KMS-11 (cell line): ENCODE measurements at regions not wholly inside any gene's neighbourhood (a gene's known extent, or its start where the extent isn't known, plus 50 kb on each side); places are given as distances from the start of the nearest gene placed in this dataset.

Experiments used
- H2AFZ ChIP-seq: fragments of 200-600 bp; sonication (generic); 2 replicates; pipeline ENCODE4 v1.6.1; 2016; ENCODE audit warnings: antibody characterized with exemption, mixed run types, low read depth
- H3K27ac ChIP-seq: fragments of 200-600 bp; sonication (generic); 2 replicates; pipeline ENCODE4 v1.6.1; 2016; ENCODE audit warnings: mild to moderate bottlenecking, mixed run types
- H3K27me3 ChIP-seq: fragments of 200-600 bp; sonication (generic); 2 replicates; pipeline ENCODE4 v1.6.1; 2017; ENCODE audit warnings: mild to moderate bottlenecking, low read depth, mixed run types, moderate library complexity; ENCODE audit not compliant: insufficient read depth
- H3K36me3 ChIP-seq: fragments of 200-600 bp; sonication (generic); 2 replicates; pipeline ENCODE4 v1.6.1; 2017; ENCODE audit warnings: mild to moderate bottlenecking, mixed run types; ENCODE audit not compliant: insufficient read depth
- H3K4me1 ChIP-seq: fragments of 200-600 bp; sonication (generic); 2 replicates; pipeline ENCODE4 v1.6.1; 2016; ENCODE audit warnings: mild to moderate bottlenecking, low read depth, mixed run types; ENCODE audit not compliant: poor library complexity, severe bottlenecking
- H3K4me2 ChIP-seq: fragments of 200-600 bp; sonication (generic); 2 replicates; pipeline ENCODE4 v1.7.0; 2016; ENCODE audit warnings: mild to moderate bottlenecking, mixed run types
- H3K4me3 ChIP-seq: fragments of 200-600 bp; sonication (generic); IDR thresholded peaks from 2 replicates; pipeline ENCODE4 v1.6.1; 2017; ENCODE audit warnings: low read depth, low read length, mixed read lengths; ENCODE audit not compliant: insufficient read depth
- H3K79me2 ChIP-seq: fragments of 200-600 bp; sonication (generic); 2 replicates; pipeline ENCODE4 v1.6.1; 2016; ENCODE audit warnings: low read depth, mixed run types; ENCODE audit not compliant: insufficient read depth
- H3K9ac ChIP-seq: fragments of 200-600 bp; sonication (generic); 2 replicates; pipeline ENCODE4 v1.6.1; 2016; ENCODE audit warnings: mild to moderate bottlenecking, mixed run types
- H4K20me1 ChIP-seq: fragments of 200-600 bp; sonication (generic); 2 replicates; pipeline ENCODE4 v1.6.1; 2016; ENCODE audit warnings: mild to moderate bottlenecking, mixed run types; ENCODE audit not compliant: insufficient read depth
- TF ChIP-seq, protein P1 (sequence below): fragments of 200-600 bp; sonication (generic); conservative IDR thresholded peaks from 2 replicates; pipeline ENCODE4 v1.6.1; 2017; ENCODE audit warnings: low read depth, mild to moderate bottlenecking, antibody characterized with exemption, low read length, moderate library complexity, mixed read lengths

GRCh38 chr12:46450279-46450748 is 77.7 kb upstream of the SLC38A2 start:
- Histone ChIP-seq H2AFZ (no peak overlapping the region), H4K20me1 (no peaks in the 10 kb centered on the region), H3K27me3 (no peaks in the 10 kb centered on the region), H3K27ac (no peak overlapping the region), H3K36me3 (no peaks in the 10 kb centered on the region), H3K9ac (no peak overlapping the region), H3K4me1 (no peaks in the 10 kb centered on the region), H3K4me3 (no peak overlapping the region), H3K79me2 (no peaks in the 10 kb centered on the region), H3K4me2 (no peak overlapping the region)
- TF ChIP-seq, protein P1, sequence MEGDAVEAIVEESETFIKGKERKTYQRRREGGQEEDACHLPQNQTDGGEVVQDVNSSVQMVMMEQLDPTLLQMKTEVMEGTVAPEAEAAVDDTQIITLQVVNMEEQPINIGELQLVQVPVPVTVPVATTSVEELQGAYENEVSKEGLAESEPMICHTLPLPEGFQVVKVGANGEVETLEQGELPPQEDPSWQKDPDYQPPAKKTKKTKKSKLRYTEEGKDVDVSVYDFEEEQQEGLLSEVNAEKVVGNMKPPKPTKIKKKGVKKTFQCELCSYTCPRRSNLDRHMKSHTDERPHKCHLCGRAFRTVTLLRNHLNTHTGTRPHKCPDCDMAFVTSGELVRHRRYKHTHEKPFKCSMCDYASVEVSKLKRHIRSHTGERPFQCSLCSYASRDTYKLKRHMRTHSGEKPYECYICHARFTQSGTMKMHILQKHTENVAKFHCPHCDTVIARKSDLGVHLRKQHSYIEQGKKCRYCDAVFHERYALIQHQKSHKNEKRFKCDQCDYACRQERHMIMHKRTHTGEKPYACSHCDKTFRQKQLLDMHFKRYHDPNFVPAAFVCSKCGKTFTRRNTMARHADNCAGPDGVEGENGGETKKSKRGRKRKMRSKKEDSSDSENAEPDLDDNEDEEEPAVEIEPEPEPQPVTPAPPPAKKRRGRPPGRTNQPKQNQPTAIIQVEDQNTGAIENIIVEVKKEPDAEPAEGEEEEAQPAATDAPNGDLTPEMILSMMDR = no peak

- Histone ChIP-seq H4K20me1 (no peaks in the 10 kb centered on the region), H3K79me2 (no peaks in the 10 kb centered on the region), H3K9ac (no peak overlapping the region), H3K36me3 (no peaks in the 10 kb centered on the region), H2AFZ (no peak overlapping the region), H3K4me2 (no peak overlapping the region), H3K27me3 (no peaks in the 10 kb centered on the region), H3K4me3 (no peak overlapping the region), H3K27ac (no peak overlapping the region), H3K4me1 (no peaks in the 10 kb centered on the region)
- TF ChIP-seq, protein P1 = no peak
Measured at GRCh38 chr12:46449856-46450255, 77.3 kb upstream of the SLC38A2 start.

DNA sequence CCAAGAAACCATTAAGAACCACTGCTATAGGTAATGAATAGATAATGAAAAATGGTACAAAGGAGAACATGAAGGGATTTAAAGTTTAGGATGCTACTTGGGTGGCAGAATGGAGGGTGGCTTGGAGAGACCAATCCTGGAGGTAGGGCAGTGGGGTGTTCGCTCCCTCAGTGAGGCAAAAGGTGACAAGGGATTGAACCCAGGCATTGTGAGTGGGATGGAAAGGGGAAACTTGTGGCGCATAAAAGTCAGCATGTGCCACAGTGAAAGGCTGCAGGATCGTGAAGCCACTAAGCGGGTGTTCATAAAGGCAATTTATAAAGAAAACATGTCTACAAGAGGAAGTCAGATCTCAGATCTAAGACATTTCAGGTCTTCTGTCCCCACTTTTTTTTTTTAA is 76.7 kb upstream of the SLC38A2 start:
- TF ChIP-seq, protein P1 = no peak
- H3K79me2 ChIP-seq = no peaks in the 10 kb centered on the region
- H2AFZ ChIP-seq = no peak overlapping the region
- H4K20me1 ChIP-seq = no peaks in the 10 kb centered on the region
- H3K4me3 ChIP-seq = no peak overlapping the region
- H3K9ac ChIP-seq = no peak overlapping the region
- no peaks in the 10 kb centered on the region for H3K36me3 ChIP-seq
- H3K27me3 ChIP-seq = no peaks in the 10 kb centered on the region
- no peak overlapping the region for H3K27ac ChIP-seq
- no peak overlapping the region for H3K4me2 ChIP-seq
- H3K4me1 ChIP-seq = no peaks in the 10 kb centered on the region

DNA sequence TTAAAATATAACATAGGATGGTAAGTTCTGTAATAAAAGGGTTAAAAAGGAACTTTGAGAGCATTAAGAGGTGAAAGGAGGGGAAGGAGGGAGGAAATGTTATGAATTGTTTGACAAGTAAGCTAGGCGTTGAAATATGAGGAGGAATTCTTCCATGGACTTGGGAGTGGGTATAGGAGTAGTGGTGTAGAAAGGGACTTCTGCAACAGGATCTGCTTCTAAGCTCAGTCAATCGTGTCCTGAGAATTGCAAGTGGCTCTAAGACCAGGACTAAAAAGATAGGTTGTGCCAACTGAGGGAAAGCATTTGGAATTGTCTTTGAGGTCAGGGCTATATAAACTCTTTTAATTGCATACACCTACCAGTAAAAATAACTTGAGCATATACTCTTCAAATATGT is 74.1 kb upstream of the SLC38A2 start:
- Histone ChIP-seq H3K4me2 (no peak overlapping the region), H4K20me1 (no peaks in the 10 kb centered on the region)

More for the DNA sequence above, 74.1 kb upstream of the SLC38A2 start:
- Histone ChIP-seq H3K4me3 (no peak overlapping the region), H3K79me2 (no peaks in the 10 kb centered on the region), H2AFZ (no peak overlapping the region), H3K27ac (no peak overlapping the region), H3K4me1 (no peaks in the 10 kb centered on the region), H3K36me3 (no peaks in the 10 kb centered on the region), H3K9ac (no peak overlapping the region), H3K27me3 (no peaks in the 10 kb centered on the region)
- TF ChIP-seq, protein P1 = no peak
